Activated naive CD8-positive, alpha-beta T cell treated with anti-CD3 and anti-CD28 coated beads for 36 hours (primary cell): ENCODE measurements at regions not wholly inside any gene's neighbourhood (a gene's known extent, or its start where the extent isn't known, plus 50 kb on each side); places are given as distances from the start of the nearest gene placed in this dataset.
A peak's percentile ranks its signal among the peaks of the same experiment; 100 is the strongest.

ENCODE experiments used
- DNase-seq: peaks from one replicate; pipeline ENCODE4 v3.0.0; 2021
- H3K27ac Mint-ChIP-seq: one replicate; pipeline ENCODE4 v1.8.0; 2022; ENCODE audit warnings: mild to moderate bottlenecking, moderate library complexity, mixed read lengths
- H3K27me3 Mint-ChIP-seq: one replicate; pipeline ENCODE4 v1.8.0; 2022; ENCODE audit warnings: mild to moderate bottlenecking, mixed read lengths
- H3K36me3 Mint-ChIP-seq: one replicate; pipeline ENCODE4 v1.8.0; 2021; ENCODE audit warnings: mild to moderate bottlenecking, mixed read lengths
- H3K4me1 Mint-ChIP-seq: one replicate; pipeline ENCODE4 v1.8.0; 2021; ENCODE audit warnings: mixed read lengths
- H3K4me3 Mint-ChIP-seq: one replicate; pipeline ENCODE4 v1.8.0; 2022; ENCODE audit warnings: mild to moderate bottlenecking, moderate library complexity, mixed read lengths
- H3K9me3 Mint-ChIP-seq: one replicate; pipeline ENCODE4 v1.8.0; 2022; ENCODE audit warnings: mixed read lengths

DNA sequence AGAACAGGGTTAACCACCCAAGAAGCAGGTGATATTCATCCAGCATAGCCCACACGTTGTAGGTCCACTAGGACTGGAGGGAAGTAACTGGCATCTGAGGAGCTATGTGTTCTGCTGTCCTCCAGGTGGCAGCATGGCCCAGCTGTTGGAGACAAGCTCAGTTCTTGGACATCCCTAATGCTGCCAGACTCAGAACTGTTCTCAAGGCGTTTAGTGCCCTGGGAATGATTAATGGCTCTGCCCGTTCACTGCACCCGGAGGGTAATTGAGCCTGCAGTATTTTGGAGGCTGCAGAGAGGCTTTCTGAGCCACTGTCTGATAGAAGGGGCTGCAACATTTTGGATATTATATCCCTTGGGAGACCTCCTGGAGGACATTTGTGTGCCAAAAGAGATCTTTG, 521.3 kb upstream of the SEMA6D start:
- H3K36me3 Mint-ChIP-seq, result no peaks in the 10 kb centered on the region
- no peak overlapping the region for H3K4me3 Mint-ChIP-seq
- peaks cover 15% of the 10 kb centered on the region for H3K27me3 Mint-ChIP-seq
- H3K4me1 Mint-ChIP-seq, result no peaks in the 10 kb centered on the region
- no peaks in the 10 kb centered on the region for H3K9me3 Mint-ChIP-seq
- no peak overlapping the region for H3K27ac Mint-ChIP-seq
- DNase-seq, result peak; percentile 40

DNA sequence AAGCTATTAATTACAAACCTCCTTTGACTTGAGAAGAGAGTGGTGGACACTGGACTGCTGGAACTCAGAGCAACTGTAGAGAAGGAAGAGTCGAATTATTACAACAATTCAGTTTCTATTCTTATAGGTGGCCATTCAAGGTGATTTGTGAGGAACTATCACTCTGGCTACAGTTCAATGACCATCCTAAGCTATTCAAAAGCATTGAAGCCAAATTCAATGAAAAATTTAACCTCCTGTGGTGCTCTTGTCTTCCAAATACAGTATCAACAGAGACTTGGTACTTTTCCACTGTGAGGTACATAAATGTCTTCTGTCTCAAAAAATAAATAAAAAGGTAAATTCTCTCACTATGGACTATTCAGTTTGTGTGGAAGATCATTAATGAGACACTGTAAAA, 513.3 kb upstream of the SEMA6D start:
- H3K36me3 Mint-ChIP-seq, result no peaks in the 10 kb centered on the region
- no peak for DNase-seq
- peaks cover under 1% of the 10 kb centered on the region for H3K27me3 Mint-ChIP-seq
- no peaks in the 10 kb centered on the region for H3K9me3 Mint-ChIP-seq
- H3K27ac Mint-ChIP-seq, result no peak overlapping the region
- H3K4me3 Mint-ChIP-seq, result no peak overlapping the region
- no peaks in the 10 kb centered on the region for H3K4me1 Mint-ChIP-seq

DNA sequence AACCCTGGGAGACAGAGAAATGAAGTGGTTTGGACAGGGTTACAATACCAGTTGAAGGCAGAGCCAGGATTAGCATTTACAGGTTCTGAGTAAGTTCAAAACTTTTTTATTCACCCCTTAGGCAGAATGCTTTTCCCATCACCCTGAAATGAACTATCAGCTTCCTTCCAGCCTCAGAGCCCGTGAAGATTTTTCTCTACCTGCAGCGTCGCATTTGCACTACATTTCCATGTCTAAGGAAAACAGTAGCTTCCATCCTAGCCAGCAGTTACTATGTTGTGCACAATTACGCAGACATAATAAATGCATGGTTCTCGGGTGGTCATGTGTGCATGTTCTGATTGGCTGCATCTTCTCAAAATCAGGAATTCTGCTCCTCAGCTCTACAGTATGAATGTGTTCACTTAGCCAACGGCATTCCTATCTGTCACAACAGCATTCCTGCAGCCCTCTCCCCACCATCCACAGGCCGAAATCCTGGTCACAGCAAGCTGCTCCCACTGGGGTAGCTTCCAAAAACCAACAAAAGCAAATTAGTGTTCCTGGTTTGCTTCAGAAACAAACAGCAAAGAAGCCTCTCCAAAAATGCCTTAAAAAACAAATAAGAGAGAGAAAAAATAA, 510.8 kb upstream of the SEMA6D start:
- Mint-ChIP-seq H3K4me3 (no peak overlapping the region), H3K27me3 (no peaks in the 10 kb centered on the region), H3K4me1 (no peaks in the 10 kb centered on the region), H3K36me3 (no peaks in the 10 kb centered on the region), H3K27ac (no peak overlapping the region), H3K9me3 (peaks cover 1% of the 10 kb centered on the region)
- DNase-seq, result no peak

GRCh38 chr15:47209591-47209990, 507.7 kb upstream of the SEMA6D start:
- Mint-ChIP-seq H3K27ac (no peak overlapping the region), H3K4me3 (no peak overlapping the region), H3K27me3 (no peaks in the 10 kb centered on the region), H3K9me3 (peaks cover 3% of the 10 kb centered on the region), H3K36me3 (no peaks in the 10 kb centered on the region), H3K4me1 (no peaks in the 10 kb centered on the region)
- no peak for DNase-seq

DNA sequence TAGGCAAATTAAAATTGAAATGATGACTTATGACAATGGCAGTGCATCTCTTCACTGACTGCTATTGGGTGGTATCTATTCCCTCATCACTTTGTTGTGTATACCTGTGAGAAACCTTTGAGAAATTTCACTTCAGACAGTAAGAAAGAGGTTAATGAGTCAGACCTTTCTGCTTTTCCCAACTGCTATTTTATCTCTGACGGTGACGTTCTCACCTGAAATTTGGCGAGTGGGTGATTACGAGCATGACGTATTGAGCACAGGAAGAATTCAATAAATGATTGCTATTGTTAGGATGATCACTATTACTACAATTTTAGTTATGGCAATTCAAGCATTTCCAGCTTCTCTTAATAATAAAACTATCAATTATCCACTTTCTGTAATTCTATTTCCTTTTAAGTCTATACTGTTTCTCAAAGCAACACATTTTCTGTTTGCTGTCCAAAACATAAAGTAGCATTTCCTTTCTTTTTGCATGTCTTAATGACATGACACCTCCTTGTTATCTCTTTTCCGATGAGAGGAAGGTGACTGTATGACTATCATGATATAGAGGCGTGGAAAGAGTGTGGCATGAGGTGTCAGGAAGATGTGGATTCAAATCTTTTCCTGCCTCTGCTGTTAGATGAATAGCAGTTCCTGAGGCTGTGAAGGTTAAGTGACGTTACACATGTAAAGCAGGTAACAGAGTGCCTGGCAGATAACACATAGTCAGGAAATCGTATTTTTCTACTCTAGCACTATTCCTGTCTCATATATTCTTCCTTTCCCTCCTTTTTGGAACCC, 504.9 kb upstream of the SEMA6D start:
- Mint-ChIP-seq H3K27ac (no peak overlapping the region), H3K4me3 (no peak overlapping the region), H3K9me3 (peaks cover 3% of the 10 kb centered on the region), H3K4me1 (no peaks in the 10 kb centered on the region), H3K36me3 (no peaks in the 10 kb centered on the region), H3K27me3 (no peaks in the 10 kb centered on the region)
- DNase-seq, result no peak

GRCh38 chr15:47213883-47214282, 503.4 kb upstream of the SEMA6D start:
- H3K27me3 Mint-ChIP-seq, result no peaks in the 10 kb centered on the region
- peaks cover 3% of the 10 kb centered on the region for H3K9me3 Mint-ChIP-seq
- no peaks in the 10 kb centered on the region for H3K4me1 Mint-ChIP-seq
- no peak overlapping the region for H3K4me3 Mint-ChIP-seq
- H3K27ac Mint-ChIP-seq, result no peak overlapping the region
- no peaks in the 10 kb centered on the region for H3K36me3 Mint-ChIP-seq
- DNase-seq, result no peak

DNA sequence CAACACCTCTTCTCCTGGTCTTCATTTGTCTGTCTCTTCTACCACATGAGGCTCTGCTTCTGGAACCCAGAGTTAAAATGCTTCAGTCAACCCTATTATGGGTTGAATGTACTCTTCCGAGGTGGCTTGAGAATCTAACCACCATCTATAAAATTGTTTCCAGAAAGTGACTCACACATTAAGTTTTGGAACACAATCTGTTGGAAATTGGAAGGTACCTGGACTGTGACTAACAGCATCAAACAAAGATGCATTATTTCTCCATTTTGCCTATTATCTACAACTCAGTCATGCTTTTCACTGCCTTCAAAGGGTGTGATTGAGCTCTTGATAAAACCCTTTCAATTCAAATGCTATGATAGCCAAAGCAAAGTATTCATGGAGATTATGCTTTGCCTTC, 499.0 kb upstream of the SEMA6D start:
- Mint-ChIP-seq H3K9me3 (peaks cover 2% of the 10 kb centered on the region), H3K4me3 (no peak overlapping the region), H3K36me3 (no peaks in the 10 kb centered on the region), H3K27ac (no peak overlapping the region), H3K4me1 (no peaks in the 10 kb centered on the region), H3K27me3 (peaks cover 5% of the 10 kb centered on the region)
- DNase-seq, result no peak

GRCh38 chr15:47244361-47244760, 472.9 kb upstream of the SEMA6D start:
- H3K36me3 Mint-ChIP-seq, result no peaks in the 10 kb centered on the region
- H3K27ac Mint-ChIP-seq, result no peak overlapping the region
- H3K4me3 Mint-ChIP-seq, result no peak overlapping the region
- DNase-seq, result no peak
- no peaks in the 10 kb centered on the region for H3K9me3 Mint-ChIP-seq
- H3K4me1 Mint-ChIP-seq, result no peaks in the 10 kb centered on the region
- no peaks in the 10 kb centered on the region for H3K27me3 Mint-ChIP-seq

GRCh38 chr15:47246317-47246716, 471.0 kb upstream of the SEMA6D start:
- no peak overlapping the region for H3K4me3 Mint-ChIP-seq
- H3K9me3 Mint-ChIP-seq, result no peaks in the 10 kb centered on the region
- no peaks in the 10 kb centered on the region for H3K36me3 Mint-ChIP-seq
- H3K4me1 Mint-ChIP-seq, result no peaks in the 10 kb centered on the region
- DNase-seq, result no peak
- H3K27ac Mint-ChIP-seq, result no peak overlapping the region
- H3K27me3 Mint-ChIP-seq, result peaks cover 3% of the 10 kb centered on the region

DNA sequence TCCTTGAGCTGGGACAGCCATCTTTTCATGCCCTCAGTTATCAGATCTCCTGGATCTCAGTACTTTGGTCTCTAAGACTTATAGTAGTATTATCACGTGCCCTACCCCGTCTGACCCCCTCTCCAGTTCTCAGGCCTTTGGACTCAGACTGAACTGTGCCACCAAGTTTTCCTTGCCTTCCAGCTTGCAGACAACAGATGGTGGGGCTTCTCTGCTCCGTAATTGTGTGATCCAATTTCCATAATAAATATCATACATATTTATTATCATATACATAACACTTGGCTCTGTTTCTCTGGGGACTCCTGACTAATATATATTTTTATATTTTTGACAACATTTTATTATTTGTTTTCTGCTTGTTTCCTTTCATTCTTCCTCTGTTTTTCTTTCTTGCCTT, 458.8 kb upstream of the SEMA6D start:
- no peak overlapping the region for H3K27ac Mint-ChIP-seq

GRCh38 chr15:47265686-47266085, 451.6 kb upstream of the SEMA6D start:
- Mint-ChIP-seq H3K4me1 (no peaks in the 10 kb centered on the region), H3K27ac (no peak overlapping the region), H3K27me3 (no peaks in the 10 kb centered on the region), H3K36me3 (peaks cover 3% of the 10 kb centered on the region), H3K9me3 (peaks cover 6% of the 10 kb centered on the region), H3K4me3 (no peak overlapping the region)
- DNase-seq, result no peak

More for the DNA sequence above, 458.8 kb upstream of the SEMA6D start:
- peaks cover 3% of the 10 kb centered on the region for H3K36me3 Mint-ChIP-seq
- peaks cover 10% of the 10 kb centered on the region for H3K9me3 Mint-ChIP-seq
- DNase-seq, result no peak
- H3K4me3 Mint-ChIP-seq, result no peak overlapping the region
- H3K27me3 Mint-ChIP-seq, result no peaks in the 10 kb centered on the region
- no peaks in the 10 kb centered on the region for H3K4me1 Mint-ChIP-seq

GRCh38 chr15:47266566-47266965, 450.7 kb upstream of the SEMA6D start:
- Mint-ChIP-seq H3K4me3 (no peak overlapping the region), H3K4me1 (no peaks in the 10 kb centered on the region), H3K27ac (no peak overlapping the region), H3K27me3 (no peaks in the 10 kb centered on the region), H3K36me3 (peaks cover 3% of the 10 kb centered on the region), H3K9me3 (peaks cover 6% of the 10 kb centered on the region)
- DNase-seq, result no peak

DNA sequence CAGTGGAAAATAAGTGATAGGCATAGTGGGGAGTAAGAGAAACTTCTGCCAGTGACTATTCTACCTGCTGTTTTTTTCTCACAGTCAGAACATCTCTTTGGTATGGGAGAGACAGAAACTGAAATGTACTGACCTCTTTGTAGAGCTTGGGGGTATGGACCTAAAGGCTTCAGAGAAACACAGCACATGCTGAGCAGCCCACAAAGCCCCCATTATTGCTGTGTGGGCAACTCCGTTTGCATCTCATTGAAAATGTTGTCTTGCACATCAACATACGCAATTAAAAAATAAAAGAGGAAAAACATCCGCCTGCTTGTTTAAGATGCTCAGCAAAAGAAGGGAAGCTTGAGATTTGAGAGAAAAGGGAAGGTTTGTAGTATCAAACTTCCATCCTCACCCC, 443.4 kb upstream of the SEMA6D start:
- Mint-ChIP-seq H3K36me3 (no peaks in the 10 kb centered on the region), H3K27ac (no peak overlapping the region), H3K4me1 (no peaks in the 10 kb centered on the region), H3K4me3 (no peak overlapping the region), H3K27me3 (no peaks in the 10 kb centered on the region), H3K9me3 (peaks cover 12% of the 10 kb centered on the region)
- no peak for DNase-seq

DNA sequence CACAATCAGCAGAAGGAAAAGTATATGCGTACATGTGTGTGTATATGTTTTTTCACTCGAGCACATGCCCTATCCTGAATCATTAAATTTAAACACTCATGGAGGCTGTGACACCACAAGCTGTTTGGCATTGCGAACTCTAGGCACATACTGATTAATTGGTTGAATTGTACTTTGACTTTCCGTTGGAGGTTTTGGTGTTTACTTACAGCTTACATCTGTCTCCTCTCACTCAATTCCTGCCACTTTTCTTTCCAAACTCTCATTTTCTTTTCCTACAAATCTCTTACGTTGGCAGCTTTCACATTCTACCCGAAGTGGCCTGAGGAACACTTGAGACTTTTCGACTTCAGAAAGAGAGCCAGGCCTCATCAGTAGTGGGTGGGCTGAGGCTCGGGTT, 434.1 kb upstream of the SEMA6D start:
- Mint-ChIP-seq H3K27me3 (no peaks in the 10 kb centered on the region), H3K9me3 (peaks cover 1% of the 10 kb centered on the region), H3K4me3 (no peak overlapping the region), H3K27ac (no peak overlapping the region), H3K4me1 (no peaks in the 10 kb centered on the region), H3K36me3 (no peaks in the 10 kb centered on the region)
- DNase-seq, result no peak

- Mint-ChIP-seq H3K36me3 (no peaks in the 10 kb centered on the region), H3K4me1 (no peaks in the 10 kb centered on the region), H3K27me3 (no peaks in the 10 kb centered on the region), H3K9me3 (no peaks in the 10 kb centered on the region), H3K27ac (no peak overlapping the region), H3K4me3 (no peak overlapping the region)
- DNase-seq, result no peak
Observed at GRCh38 chr15:47288794-47289193, 428.5 kb upstream of the SEMA6D start.

- H3K27ac Mint-ChIP-seq, result no peak overlapping the region
Observed at GRCh38 chr15:47289656-47290055, 427.6 kb upstream of the SEMA6D start.

More at GRCh38 chr15:47289656-47290055, 427.6 kb upstream of the SEMA6D start:
- H3K9me3 Mint-ChIP-seq, result no peaks in the 10 kb centered on the region
- no peak overlapping the region for H3K4me3 Mint-ChIP-seq
- H3K36me3 Mint-ChIP-seq, result no peaks in the 10 kb centered on the region
- DNase-seq, result no peak
- no peaks in the 10 kb centered on the region for H3K4me1 Mint-ChIP-seq
- no peaks in the 10 kb centered on the region for H3K27me3 Mint-ChIP-seq
